Type B pancreatic cell (in vitro differentiated cells): ENCODE measurements at regions not wholly inside any gene's neighbourhood (a gene's known extent, or its start where the extent isn't known, plus 50 kb on each side); places are given as distances from the start of the nearest gene placed in this dataset.
A peak's percentile ranks its signal among the peaks of the same experiment; 100 is the strongest.

Experiments
- DNase-seq: peaks from one replicate; pipeline ENCODE4 v3.0.0; 2021; ENCODE audit warnings: mixed read lengths; ENCODE audit not compliant: unreplicated experiment; ENCODE audit errors: extremely low spot score
- H3K27ac Mint-ChIP-seq: 2 replicates; pipeline ENCODE4 v1.8.0; 2021; ENCODE audit warnings: mild to moderate bottlenecking, mixed read lengths
- H3K27me3 Mint-ChIP-seq: 2 replicates; pipeline ENCODE4 v1.8.0; 2021; ENCODE audit warnings: mixed read lengths
- H3K36me3 Mint-ChIP-seq: 2 replicates; pipeline ENCODE4 v1.8.0; 2021; ENCODE audit warnings: mixed read lengths
- H3K4me1 Mint-ChIP-seq: one replicate; pipeline ENCODE4 v1.8.0; 2021; ENCODE audit warnings: mixed read lengths; ENCODE audit not compliant: unreplicated experiment
- H3K4me3 Mint-ChIP-seq: 2 replicates; pipeline ENCODE4 v1.8.0; 2021; ENCODE audit warnings: mild to moderate bottlenecking, mixed read lengths
- H3K9me3 Mint-ChIP-seq: 2 replicates; pipeline ENCODE4 v1.8.0; 2021; ENCODE audit warnings: mixed read lengths
- TF ChIP-seq, protein P1 (sequence below): fragments of 200-600 bp; sonication (generic); conservative IDR thresholded peaks from 2 replicates; pipeline ENCODE4 v1.5.0; 2021; ENCODE audit warnings: antibody characterized with exemption, mild to moderate bottlenecking

DNA sequence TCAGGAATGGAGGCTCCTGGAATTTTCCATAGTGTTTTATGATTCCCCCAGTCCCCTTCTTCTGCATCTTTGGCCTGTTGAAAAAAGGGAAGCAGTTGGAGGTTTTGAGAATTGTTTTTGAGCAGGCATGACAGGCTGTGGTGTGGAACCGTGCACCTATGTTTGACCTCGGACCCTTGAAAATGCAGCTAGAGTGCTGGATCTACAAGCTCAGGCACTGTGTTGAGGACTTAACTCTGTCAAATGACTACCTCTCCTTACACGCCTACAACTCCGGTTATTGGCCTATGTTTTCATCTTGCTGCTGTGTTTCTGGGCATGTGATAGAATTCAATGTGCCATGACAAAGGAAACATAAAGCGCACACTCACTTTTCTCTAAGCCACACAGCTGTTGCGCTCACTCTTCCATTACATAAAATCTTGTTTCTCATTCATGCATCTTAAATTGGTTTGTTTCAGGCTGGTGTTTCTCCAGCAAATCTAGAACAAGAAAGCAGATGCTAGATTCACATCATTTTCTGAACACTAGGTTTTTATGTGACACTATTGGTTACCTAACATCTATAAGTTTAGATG is 616.6 kb downstream of the FGF9 start:
- TF ChIP-seq, protein P1, sequence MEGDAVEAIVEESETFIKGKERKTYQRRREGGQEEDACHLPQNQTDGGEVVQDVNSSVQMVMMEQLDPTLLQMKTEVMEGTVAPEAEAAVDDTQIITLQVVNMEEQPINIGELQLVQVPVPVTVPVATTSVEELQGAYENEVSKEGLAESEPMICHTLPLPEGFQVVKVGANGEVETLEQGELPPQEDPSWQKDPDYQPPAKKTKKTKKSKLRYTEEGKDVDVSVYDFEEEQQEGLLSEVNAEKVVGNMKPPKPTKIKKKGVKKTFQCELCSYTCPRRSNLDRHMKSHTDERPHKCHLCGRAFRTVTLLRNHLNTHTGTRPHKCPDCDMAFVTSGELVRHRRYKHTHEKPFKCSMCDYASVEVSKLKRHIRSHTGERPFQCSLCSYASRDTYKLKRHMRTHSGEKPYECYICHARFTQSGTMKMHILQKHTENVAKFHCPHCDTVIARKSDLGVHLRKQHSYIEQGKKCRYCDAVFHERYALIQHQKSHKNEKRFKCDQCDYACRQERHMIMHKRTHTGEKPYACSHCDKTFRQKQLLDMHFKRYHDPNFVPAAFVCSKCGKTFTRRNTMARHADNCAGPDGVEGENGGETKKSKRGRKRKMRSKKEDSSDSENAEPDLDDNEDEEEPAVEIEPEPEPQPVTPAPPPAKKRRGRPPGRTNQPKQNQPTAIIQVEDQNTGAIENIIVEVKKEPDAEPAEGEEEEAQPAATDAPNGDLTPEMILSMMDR, result no peak
- Mint-ChIP-seq H3K4me3 (no peak overlapping the region), H3K27me3 (no peaks in the 10 kb centered on the region), H3K4me1 (peaks cover 12% of the 10 kb centered on the region), H3K27ac (no peak overlapping the region), H3K36me3 (peaks cover 4% of the 10 kb centered on the region), H3K9me3 (peaks cover 5% of the 10 kb centered on the region)
- no peak for DNase-seq

DNA sequence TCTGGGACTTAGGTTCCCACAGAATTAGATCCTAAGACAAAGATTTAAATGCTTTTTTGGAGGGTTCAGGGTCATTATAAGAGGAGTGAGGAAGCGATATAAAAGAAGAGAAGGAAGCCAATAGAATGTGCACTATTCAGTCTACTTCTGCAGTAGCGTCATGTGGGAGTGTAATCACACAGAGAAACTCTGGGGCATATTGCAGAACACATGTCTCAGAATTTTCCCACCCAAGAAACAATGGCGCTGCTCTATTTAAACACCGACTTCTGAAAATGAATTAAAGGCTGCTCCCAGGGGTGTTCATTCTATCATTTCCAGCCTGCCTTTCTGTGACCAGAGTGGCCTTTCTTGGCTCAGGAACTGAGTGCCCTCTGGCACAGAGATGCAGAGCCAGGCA is 617.6 kb downstream of the FGF9 start:
- Mint-ChIP-seq H3K9me3 (peaks cover 5% of the 10 kb centered on the region), H3K4me1 (peaks cover 12% of the 10 kb centered on the region), H3K4me3 (no peak overlapping the region), H3K27ac (no peak overlapping the region), H3K36me3 (peaks cover 4% of the 10 kb centered on the region), H3K27me3 (no peaks in the 10 kb centered on the region)
- TF ChIP-seq, protein P1, result no peak
- no peak for DNase-seq

- DNase-seq, result no peak
- Mint-ChIP-seq H3K27me3 (no peaks in the 10 kb centered on the region), H3K27ac (no peak overlapping the region), H3K4me1 (peaks cover 12% of the 10 kb centered on the region), H3K4me3 (no peak overlapping the region), H3K36me3 (peaks cover 4% of the 10 kb centered on the region), H3K9me3 (peaks cover 5% of the 10 kb centered on the region)
- TF ChIP-seq, protein P1, result no peak
Observed at GRCh38 chr13:22289711-22290110, 618.8 kb downstream of the FGF9 start.

- H3K9me3 Mint-ChIP-seq, result peaks cover 19% of the 10 kb centered on the region
- H3K4me1 Mint-ChIP-seq, result no peaks in the 10 kb centered on the region
- H3K4me3 Mint-ChIP-seq, result no peak overlapping the region
- DNase-seq, result no peak
- H3K27me3 Mint-ChIP-seq, result no peaks in the 10 kb centered on the region
- no peak overlapping the region for H3K27ac Mint-ChIP-seq
- peaks cover 3% of the 10 kb centered on the region for H3K36me3 Mint-ChIP-seq
- TF ChIP-seq, protein P1, result peak; percentile 17
Observed at GRCh38 chr13:22298530-22298929, 627.7 kb downstream of the FGF9 start.

DNA sequence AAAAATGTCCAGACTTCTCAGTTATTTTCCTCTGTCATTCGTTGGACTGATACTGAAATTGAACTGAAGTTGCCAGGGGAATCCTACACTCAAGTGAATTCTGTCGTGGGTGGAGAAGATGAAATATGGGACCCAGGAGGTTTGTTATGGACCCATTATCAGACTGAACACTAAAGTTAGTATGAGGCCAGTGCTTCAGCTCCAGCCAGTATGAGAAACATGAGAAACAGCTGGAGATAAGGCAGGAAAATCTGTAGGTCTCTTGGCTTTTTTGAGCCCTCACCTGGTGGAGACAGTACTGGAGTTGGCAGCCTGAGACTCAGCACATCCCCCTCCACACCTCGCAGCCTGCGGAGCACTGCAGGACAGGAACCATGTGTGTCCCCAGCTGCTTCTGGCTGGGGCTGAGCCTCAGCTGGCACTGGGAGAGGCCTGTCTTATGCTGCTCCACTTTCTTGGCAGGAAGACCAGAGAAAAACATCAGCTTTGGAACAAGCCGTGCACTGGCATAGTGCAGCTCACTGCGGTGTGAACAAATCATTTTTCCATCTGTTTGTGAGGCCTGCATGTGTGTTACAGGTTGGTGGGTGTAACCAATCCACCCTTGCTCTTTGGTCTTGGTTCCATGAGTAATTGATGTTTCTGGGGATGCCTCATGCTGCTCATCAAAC is 641.0 kb downstream of the FGF9 start:
- Mint-ChIP-seq H3K36me3 (peaks cover 3% of the 10 kb centered on the region), H3K4me3 (no peak overlapping the region), H3K9me3 (peaks cover 7% of the 10 kb centered on the region), H3K27me3 (no peaks in the 10 kb centered on the region), H3K4me1 (no peaks in the 10 kb centered on the region), H3K27ac (no peak overlapping the region)
- no peak for DNase-seq
- TF ChIP-seq, protein P1, result no peak
